Osteocyte (in vitro differentiated cells): ENCODE measurements at regions not wholly inside any gene's neighbourhood (a gene's known extent, or its start where the extent isn't known, plus 50 kb on each side); places are given as distances from the start of the nearest gene placed in this dataset.

Experiments
- DNase-seq: peaks from one replicate; pipeline ENCODE4 v3.0.0; 2021; ENCODE audit warnings: mixed read lengths; ENCODE audit not compliant: unreplicated experiment; ENCODE audit errors: extremely low spot score
- H3K27ac Mint-ChIP-seq: one replicate; pipeline ENCODE4 v1.8.0; 2021; ENCODE audit warnings: mild to moderate bottlenecking, mixed read lengths; ENCODE audit not compliant: unreplicated experiment
- H3K27me3 Mint-ChIP-seq: one replicate; pipeline ENCODE4 v1.8.0; 2021; ENCODE audit warnings: mixed read lengths; ENCODE audit not compliant: unreplicated experiment
- H3K36me3 Mint-ChIP-seq: one replicate; pipeline ENCODE4 v1.8.0; 2021; ENCODE audit warnings: mixed read lengths; ENCODE audit not compliant: unreplicated experiment
- H3K4me1 Mint-ChIP-seq: one replicate; pipeline ENCODE4 v1.8.0; 2021; ENCODE audit warnings: mixed read lengths; ENCODE audit not compliant: unreplicated experiment
- H3K4me3 Mint-ChIP-seq: one replicate; pipeline ENCODE4 v1.8.0; 2021; ENCODE audit warnings: mild to moderate bottlenecking, moderate library complexity, mixed read lengths; ENCODE audit not compliant: unreplicated experiment
- H3K9me3 Mint-ChIP-seq: one replicate; pipeline ENCODE4 v1.8.0; 2021; ENCODE audit warnings: mixed read lengths; ENCODE audit not compliant: unreplicated experiment
- CTCF ChIP-seq: fragments of 200-600 bp; sonication (generic); IDR thresholded peaks from 2 replicates; pipeline ENCODE4 v1.5.0; 2021; ENCODE audit warnings: antibody characterized with exemption, mild to moderate bottlenecking, moderate library complexity

- Mint-ChIP-seq H3K27ac (no peak overlapping the region), H3K4me1 (no peaks in the 10 kb centered on the region), H3K27me3 (no peaks in the 10 kb centered on the region), H3K4me3 (no peak overlapping the region), H3K9me3 (no peaks in the 10 kb centered on the region), H3K36me3 (no peaks in the 10 kb centered on the region)
- no peak for DNase-seq
- no peak for TF ChIP-seq CTCF
These were observed 253.5 kb upstream of the TENM4 start for GRCh38 chr11:79694368-79694767.

DNA sequence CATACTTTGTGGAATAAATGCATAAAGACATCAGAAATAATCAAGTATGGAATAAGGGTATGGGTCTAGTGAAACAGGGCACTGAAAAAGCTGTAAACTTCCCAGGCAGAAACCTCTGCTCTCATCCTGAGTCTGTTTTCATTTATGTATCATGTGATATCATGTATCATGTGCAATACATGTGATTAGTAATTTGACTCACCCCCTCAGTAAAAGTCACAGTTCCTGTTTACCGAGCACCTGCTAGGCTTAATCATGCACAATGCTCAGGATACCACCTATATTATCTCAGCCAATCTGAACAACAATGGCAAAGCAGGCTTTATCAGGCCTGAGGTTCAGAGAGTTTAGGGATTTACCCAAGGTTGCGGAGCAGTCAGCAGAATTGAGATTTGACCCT, 250.6 kb upstream of the TENM4 start:
- Mint-ChIP-seq H3K9me3 (no peaks in the 10 kb centered on the region), H3K4me1 (no peaks in the 10 kb centered on the region), H3K4me3 (no peak overlapping the region), H3K36me3 (no peaks in the 10 kb centered on the region), H3K27me3 (no peaks in the 10 kb centered on the region), H3K27ac (no peak overlapping the region)
- DNase-seq = no peak
- no peak for TF ChIP-seq CTCF

DNA sequence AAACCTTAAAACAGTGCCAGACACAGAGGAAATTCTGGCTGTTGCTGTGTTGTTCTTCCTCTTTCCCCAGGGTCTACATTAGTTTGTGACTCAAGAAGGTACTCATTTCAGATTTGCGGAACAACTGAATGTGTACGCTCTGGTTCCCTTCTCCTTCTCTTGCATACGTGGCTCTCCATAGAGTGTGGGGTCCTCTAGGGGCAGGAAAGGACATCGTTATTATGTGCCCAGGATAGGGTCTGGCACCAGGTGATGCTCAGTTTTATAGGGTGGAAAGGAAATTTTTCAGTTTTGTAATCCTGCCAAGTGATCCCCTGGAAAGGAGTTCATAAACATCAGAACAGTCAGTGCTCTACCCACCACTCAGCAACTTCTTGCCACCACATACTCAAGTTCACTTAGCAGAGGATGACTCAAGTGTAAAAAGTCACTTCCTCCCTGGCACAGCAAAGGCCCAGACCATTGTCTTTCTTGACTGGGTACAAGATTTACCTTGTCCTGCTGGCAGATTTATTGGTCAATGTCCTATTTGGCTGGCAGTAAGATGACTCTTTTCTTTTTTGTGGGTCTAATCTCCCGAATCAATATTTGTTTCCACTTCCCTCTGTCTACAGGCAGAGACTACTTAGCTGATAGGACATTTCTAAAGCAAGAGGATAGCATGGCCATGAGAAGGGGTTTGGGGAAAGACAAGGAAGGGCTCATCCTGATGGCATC, 246.0 kb upstream of the TENM4 start:
- Mint-ChIP-seq H3K27me3 (peaks cover 6% of the 10 kb centered on the region), H3K4me3 (no peak overlapping the region), H3K4me1 (no peaks in the 10 kb centered on the region), H3K27ac (no peak overlapping the region), H3K36me3 (no peaks in the 10 kb centered on the region), H3K9me3 (no peaks in the 10 kb centered on the region)
- no peak for DNase-seq
- TF ChIP-seq CTCF = no peak

- no peak for DNase-seq
- no peak overlapping the region for H3K27ac Mint-ChIP-seq
- H3K36me3 Mint-ChIP-seq = no peaks in the 10 kb centered on the region
- H3K4me1 Mint-ChIP-seq = no peaks in the 10 kb centered on the region
- H3K4me3 Mint-ChIP-seq = no peak overlapping the region
- no peaks in the 10 kb centered on the region for H3K9me3 Mint-ChIP-seq
- peaks cover 6% of the 10 kb centered on the region for H3K27me3 Mint-ChIP-seq
- no peak for TF ChIP-seq CTCF
These were observed 243.1 kb upstream of the TENM4 start for GRCh38 chr11:79683930-79684329.

GRCh38 chr11:79678780-79679452, 238.1 kb upstream of the TENM4 start:
- no peaks in the 10 kb centered on the region for H3K9me3 Mint-ChIP-seq
- no peak overlapping the region for H3K4me3 Mint-ChIP-seq
- no peaks in the 10 kb centered on the region for H3K36me3 Mint-ChIP-seq
- H3K27ac Mint-ChIP-seq = no peak overlapping the region
- H3K27me3 Mint-ChIP-seq = peaks cover 2% of the 10 kb centered on the region
- no peak for TF ChIP-seq CTCF
- no peaks in the 10 kb centered on the region for H3K4me1 Mint-ChIP-seq
- DNase-seq = no peak
